ENCODE measurements at regions not wholly inside any gene's neighbourhood (a gene's known extent, or its start where the extent isn't known, plus 50 kb on each side); places are given as distances from the start of the nearest gene placed in this dataset.
"Not testable (repeated sequence)": the region's sequence is repeated elsewhere in the genome, so short reads cannot be mapped to it uniquely, and the experiment has no call there.

GRCh38 chr13:104943331-104943730, 1592.1 kb downstream of the EFNB2 start:
- DNase-seq = no peak
- no peak for TF ChIP-seq CTCF (IDR thresholded peaks at IDR 0.05)

GRCh38 chr13:104937881-104938280, 1597.6 kb downstream of the EFNB2 start:
- no peak for DNase-seq
- H3K27ac ChIP-seq = no peak overlapping the region
- H3K4me1 ChIP-seq = no peaks in the 10 kb centered on the region
- intact Hi-C loops (cut with DNase I; ENCODE audit: low total_unique reads) = no loop called here
- TF ChIP-seq CTCF (IDR thresholded peaks at IDR 0.05) = no peak
- no peak overlapping the region for H3K4me3 ChIP-seq
- no peaks in the 10 kb centered on the region for H3K36me3 ChIP-seq
- H3K27me3 ChIP-seq = no peaks in the 10 kb centered on the region
- no peaks in the 10 kb centered on the region for H3K9me3 ChIP-seq

More at GRCh38 chr13:104943331-104943730, 1592.1 kb downstream of the EFNB2 start:
- H3K27me3 ChIP-seq = no peaks in the 10 kb centered on the region
- H3K36me3 ChIP-seq = no peaks in the 10 kb centered on the region
- intact Hi-C loops (cut with DNase I; ENCODE audit: low total_unique reads) = no loop called here
- no peaks in the 10 kb centered on the region for H3K9me3 ChIP-seq
- H3K4me1 ChIP-seq = no peaks in the 10 kb centered on the region
- no peak overlapping the region for H3K4me3 ChIP-seq
- H3K27ac ChIP-seq = no peak overlapping the region

- H3K36me3 ChIP-seq = no peaks in the 10 kb centered on the region
- no peak overlapping the region for H3K27ac ChIP-seq
- DNase-seq = no peak
- no peaks in the 10 kb centered on the region for H3K4me1 ChIP-seq
- no peaks in the 10 kb centered on the region for H3K9me3 ChIP-seq
- no peak overlapping the region for H3K4me3 ChIP-seq
- no peaks in the 10 kb centered on the region for H3K27me3 ChIP-seq
- intact Hi-C loops (cut with DNase I; ENCODE audit: low total_unique reads) = no loop called here
- TF ChIP-seq CTCF (IDR thresholded peaks at IDR 0.05) = no peak
These were observed 1599.2 kb downstream of the EFNB2 start for GRCh38 chr13:104936304-104936703.

GRCh38 chr13:104920513-104920912, 1614.9 kb downstream of the EFNB2 start:
- H3K27ac ChIP-seq; DNase-seq; H3K4me1 ChIP-seq; H3K27me3 ChIP-seq; intact Hi-C loops (cut with DNase I; ENCODE audit: low total_unique reads); H3K4me3 ChIP-seq; H3K36me3 ChIP-seq; H3K9me3 ChIP-seq: not testable (repeated sequence)

GRCh38 chr13:104920091-104920490, 1615.4 kb downstream of the EFNB2 start:
- no peak overlapping the region for H3K4me3 ChIP-seq
- DNase-seq = no peak
- intact Hi-C loops (cut with DNase I; ENCODE audit: low total_unique reads) = no loop called here
- no peaks in the 10 kb centered on the region for H3K36me3 ChIP-seq
- H3K27me3 ChIP-seq = no peaks in the 10 kb centered on the region
- no peak for TF ChIP-seq CTCF (IDR thresholded peaks at IDR 0.05)
- no peaks in the 10 kb centered on the region for H3K9me3 ChIP-seq
- H3K4me1 ChIP-seq = no peaks in the 10 kb centered on the region
- no peak overlapping the region for H3K27ac ChIP-seq

GRCh38 chr13:104900191-104900817, 1635.2 kb downstream of the EFNB2 start:
- no peak overlapping the region for H3K4me3 ChIP-seq
- intact Hi-C loops (cut with DNase I; ENCODE audit: low total_unique reads) = no loop called here
- no peaks in the 10 kb centered on the region for H3K36me3 ChIP-seq
- no peak overlapping the region for H3K27ac ChIP-seq
- H3K27me3 ChIP-seq = no peaks in the 10 kb centered on the region
- TF ChIP-seq CTCF (IDR thresholded peaks at IDR 0.05) = no peak
- H3K4me1 ChIP-seq = no peaks in the 10 kb centered on the region
- no peaks in the 10 kb centered on the region for H3K9me3 ChIP-seq
- no peak for DNase-seq
